Hematopoietic multipotent progenitor cell treated with erythropoietin and hydrocortisone succinate and interleukin-3 and kit ligand, for 15 days (in vitro differentiated cells): ENCODE measurements at regions not wholly inside any gene's neighbourhood (a gene's known extent, or its start where the extent isn't known, plus 50 kb on each side); places are given as distances from the start of the nearest gene placed in this dataset.
"Not testable (repeated sequence)": the region's sequence is repeated elsewhere in the genome, so short reads cannot be mapped to it uniquely, and the experiment has no call there.

Experiments used
- DNase-seq: peaks from one replicate; pipeline ENCODE4 v3.0.0-alpha.2; 2015; ENCODE audit warnings: low spot score

- no peak for DNase-seq
Measured at GRCh38 chr7:46755120-46756034, 826.5 kb downstream of the TNS3 start.

GRCh38 chr7:46754140-46754720 lies 827.7 kb downstream of the TNS3 start:
- no peak for DNase-seq

GRCh38 chr7:46753662-46754061 lies 828.2 kb downstream of the TNS3 start:
- DNase-seq = no peak

- DNase-seq = no peak
Measured at GRCh38 chr7:46752881-46753366, 829.0 kb downstream of the TNS3 start.

- DNase-seq = not testable (repeated sequence)
Measured at GRCh38 chr7:46751927-46752723, 829.8 kb downstream of the TNS3 start.

GRCh38 chr7:46751471-46751870 lies 830.4 kb upstream of the IGFBP3 start:
- no peak for DNase-seq

GRCh38 chr7:46750321-46750865 lies 829.3 kb upstream of the IGFBP3 start:
- DNase-seq = no peak

DNA sequence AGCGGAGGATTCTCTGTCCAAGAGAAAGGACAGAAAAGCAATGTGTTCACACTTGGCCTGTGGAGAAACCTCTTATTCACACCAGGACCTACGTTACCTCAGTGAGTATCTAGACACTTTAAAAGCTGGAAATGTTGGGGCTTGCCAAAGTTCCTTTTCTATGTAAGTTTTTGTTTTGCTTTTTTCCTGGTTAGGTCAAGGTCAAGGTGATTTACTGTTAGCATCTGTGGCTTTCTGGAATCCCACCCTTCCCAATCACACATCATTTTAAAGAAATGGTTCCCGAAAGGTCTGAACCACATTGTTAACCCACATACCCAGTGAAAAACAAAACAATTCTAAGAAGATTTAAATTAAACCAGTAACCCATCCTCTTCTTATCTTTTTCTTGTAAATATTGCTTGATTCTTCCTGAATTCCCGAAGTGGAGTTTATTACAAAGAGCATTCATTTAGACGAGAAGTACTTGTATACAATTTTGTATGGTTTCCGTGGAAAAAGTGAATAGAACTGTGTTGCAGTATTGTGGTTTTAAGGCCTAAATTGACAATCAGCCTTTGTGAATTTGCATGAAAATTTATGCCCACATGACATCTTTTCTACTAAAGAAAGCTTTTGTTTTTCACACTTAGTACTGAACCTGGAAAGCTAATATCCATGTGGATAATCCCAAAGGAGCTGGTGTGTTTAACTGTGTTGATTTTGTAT lies 827.0 kb upstream of the IGFBP3 start:
- DNase-seq = no peak

DNA sequence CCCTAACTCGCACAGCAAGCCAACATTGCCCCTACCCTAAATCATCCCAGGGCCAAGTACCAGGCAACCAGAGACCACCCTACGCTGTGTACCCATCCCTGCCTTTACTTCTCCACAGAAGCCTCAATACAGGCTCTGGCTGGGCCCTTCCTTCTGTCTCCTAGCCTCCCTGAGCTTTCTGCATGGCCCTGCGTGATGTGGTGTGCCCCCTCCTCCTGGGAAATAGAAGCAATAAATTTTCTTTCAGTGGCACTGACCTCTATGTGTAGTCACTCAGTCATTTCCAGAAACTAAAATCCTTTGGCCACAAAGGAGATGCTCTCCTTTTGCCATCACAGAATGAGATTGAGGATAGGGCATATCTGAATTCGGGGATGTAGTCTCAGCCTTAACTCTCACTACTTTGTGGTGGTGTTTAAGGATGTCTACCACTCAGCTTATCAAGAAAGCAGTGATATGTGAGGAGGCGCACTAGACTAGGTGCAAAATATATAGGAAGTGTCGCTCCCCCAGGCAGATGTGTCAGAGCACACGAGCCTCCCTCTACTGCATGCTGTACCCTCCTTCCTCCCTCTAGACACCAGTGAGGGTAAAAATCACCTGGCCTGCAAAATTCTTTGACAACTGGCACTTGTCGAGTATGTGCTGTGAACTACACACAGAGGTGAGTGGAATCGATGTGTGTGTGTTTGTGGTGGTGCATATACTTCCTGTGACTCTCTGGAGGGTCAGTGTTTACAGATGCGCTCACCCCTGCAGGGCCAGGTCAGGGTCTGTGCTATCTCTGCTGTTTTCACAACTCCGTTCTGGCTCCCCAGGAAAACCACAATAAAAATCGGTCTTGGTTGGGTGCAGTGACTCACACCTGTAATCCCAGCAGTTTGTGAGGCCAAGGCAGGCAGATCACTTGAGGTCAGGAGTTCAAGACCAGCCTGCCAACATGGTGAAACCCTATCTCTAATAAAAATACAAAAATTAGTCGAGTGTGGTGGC lies 825.9 kb upstream of the IGFBP3 start:
- no peak for DNase-seq

DNA sequence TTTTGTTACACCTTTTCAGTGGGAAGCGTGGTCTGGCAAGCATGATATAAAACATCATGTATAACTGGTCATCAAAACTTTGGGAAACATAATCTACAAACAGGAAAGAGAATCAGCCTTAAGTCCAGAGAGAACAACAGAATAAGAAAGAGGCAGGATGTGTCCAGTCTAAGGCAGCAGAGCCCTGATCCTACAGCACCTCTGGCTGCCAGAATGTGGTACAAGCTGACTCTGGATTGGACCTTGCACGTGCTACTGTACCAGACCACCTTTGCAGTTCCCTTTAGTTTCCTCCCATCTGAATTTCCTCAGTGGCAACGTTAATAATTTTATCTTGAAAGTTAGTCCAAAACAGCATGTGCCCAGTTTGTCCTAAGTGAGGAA lies 824.6 kb upstream of the IGFBP3 start:
- DNase-seq = no peak

GRCh38 chr7:46744957-46745706 lies 824.1 kb upstream of the IGFBP3 start:
- no peak for DNase-seq

DNA sequence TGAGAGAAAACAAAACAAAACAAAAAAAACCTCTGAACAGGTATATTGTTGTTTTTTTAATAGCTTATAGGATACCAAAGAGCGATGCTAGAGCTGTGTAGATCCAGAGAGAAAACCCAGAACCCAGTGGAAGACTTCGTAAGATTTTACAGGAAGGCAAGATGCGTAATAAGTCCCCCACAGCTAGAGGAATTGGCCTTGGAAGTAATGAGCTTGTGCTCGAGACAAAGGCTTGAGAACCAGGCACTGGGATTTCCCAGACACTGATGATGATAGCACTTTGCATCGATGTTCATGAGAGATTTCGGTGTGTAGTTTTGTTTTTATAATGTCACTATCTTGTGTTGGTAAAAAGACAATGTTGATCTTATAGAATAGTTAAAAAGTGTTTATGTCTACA lies 821.5 kb upstream of the IGFBP3 start:
- no peak for DNase-seq

DNA sequence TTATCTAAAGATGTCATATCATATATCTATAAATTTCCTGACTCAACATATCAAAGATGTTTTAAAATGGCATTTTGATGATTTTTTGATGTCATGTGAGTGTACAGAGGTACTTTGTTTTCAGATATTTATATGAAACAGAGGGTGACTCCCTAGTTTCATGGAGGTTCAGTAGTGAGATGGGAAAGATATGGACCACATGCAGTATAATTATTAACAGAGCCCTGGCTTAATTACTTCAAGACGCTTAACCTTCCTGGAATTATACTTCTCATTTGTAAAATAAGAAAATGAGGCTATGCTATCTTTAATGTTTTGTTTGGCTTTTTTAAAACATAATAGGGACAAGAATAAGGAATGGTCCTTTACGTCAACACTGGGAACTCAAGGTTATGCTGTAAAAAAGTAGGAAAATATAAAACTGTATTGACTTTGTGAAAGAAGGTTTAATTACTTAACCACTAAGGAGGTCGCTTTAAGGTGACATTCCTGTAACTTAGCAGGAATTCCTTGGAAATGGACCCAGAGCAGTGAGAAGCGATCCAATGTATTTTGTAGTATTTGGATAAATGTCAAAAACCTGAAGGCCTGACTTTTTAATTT lies 821.0 kb upstream of the IGFBP3 start:
- no peak for DNase-seq

- DNase-seq = no peak
Measured at GRCh38 chr7:46741181-46741580, 820.1 kb upstream of the IGFBP3 start.

GRCh38 chr7:46739518-46740234 lies 818.6 kb upstream of the IGFBP3 start:
- DNase-seq = no peak

GRCh38 chr7:46738796-46739195 lies 817.7 kb upstream of the IGFBP3 start:
- DNase-seq = no peak

DNA sequence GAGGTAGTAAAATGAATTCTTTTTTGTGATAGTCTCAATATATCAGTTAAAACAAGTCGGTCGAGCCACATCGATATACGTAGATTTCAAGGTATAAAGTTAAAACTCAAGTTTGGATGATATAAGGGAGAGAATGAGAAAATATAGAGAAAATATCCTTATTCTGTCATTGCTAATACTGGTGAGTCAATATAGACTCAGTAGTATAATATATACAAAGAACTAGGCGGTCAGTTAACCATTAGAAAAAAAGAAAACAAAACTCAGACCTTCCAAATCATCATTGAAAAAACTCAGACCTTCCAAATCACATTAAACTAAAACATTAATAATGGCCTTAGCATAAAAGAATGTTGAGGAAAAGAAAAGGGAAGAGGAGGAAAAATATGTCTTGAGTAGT lies 817.1 kb upstream of the IGFBP3 start:
- no peak for DNase-seq

GRCh38 chr7:46725838-46726237 lies 804.8 kb upstream of the IGFBP3 start:
- DNase-seq = no peak

- DNase-seq = no peak
Measured at GRCh38 chr7:46725136-46725535, 804.1 kb upstream of the IGFBP3 start.
